ENCODE measurements at regions not wholly inside any gene's neighbourhood (a gene's known extent, or its start where the extent isn't known, plus 50 kb on each side); places are given as distances from the start of the nearest gene placed in this dataset.

- no peak for TF ChIP-seq CTCF (IDR thresholded peaks at IDR 0.05; ENCODE audit: extremely low read depth, low read depth, low read length)
- H3K4me1 ChIP-seq (ENCODE audit: insufficient read depth, low read length), result no peaks in the 10 kb centered on the region
- H3K79me2 ChIP-seq (ENCODE audit: insufficient read depth, low read length), result no peaks in the 10 kb centered on the region
- H4K20me1 ChIP-seq (ENCODE audit: insufficient read depth, low read length), result no peaks in the 10 kb centered on the region
- H3K4me3 ChIP-seq (ENCODE audit: insufficient read depth, low read length), result no peak overlapping the region
- H3K27me3 ChIP-seq (ENCODE audit: insufficient read depth, low read length), result no peaks in the 10 kb centered on the region
- no peaks in the 10 kb centered on the region for H3K9me3 ChIP-seq (ENCODE audit: low read depth, low read length)
- H3K36me3 ChIP-seq (ENCODE audit: insufficient read depth, low read length), result no peaks in the 10 kb centered on the region
- no peak for DNase-seq (ENCODE audit: insufficient read length, low spot score, missing footprints)
- H3K27ac ChIP-seq (ENCODE audit: low read depth, low read length), result no peak overlapping the region
- peak overlapping the region; percentile 8 for H3K4me2 ChIP-seq (ENCODE audit: insufficient read depth, low read length)
- H2AFZ ChIP-seq (ENCODE audit: low read length), result no peak overlapping the region
Measured at GRCh38 chr4:121243485-121243884, 79.4 kb upstream of the TNIP3 start.

GRCh38 chr4:121242188-121242750 is 78.1 kb upstream of the TNIP3 start:
- H3K4me3 ChIP-seq (ENCODE audit: insufficient read depth, low read length), result no peak overlapping the region
- no peaks in the 10 kb centered on the region for H3K27me3 ChIP-seq (ENCODE audit: insufficient read depth, low read length)
- H3K27ac ChIP-seq (ENCODE audit: low read depth, low read length), result no peak overlapping the region
- H4K20me1 ChIP-seq (ENCODE audit: insufficient read depth, low read length), result no peaks in the 10 kb centered on the region
- no peak overlapping the region for H3K4me2 ChIP-seq (ENCODE audit: insufficient read depth, low read length)
- H3K79me2 ChIP-seq (ENCODE audit: insufficient read depth, low read length), result no peaks in the 10 kb centered on the region
- no peak overlapping the region for H2AFZ ChIP-seq (ENCODE audit: low read length)
- peak; percentile 62 for DNase-seq (ENCODE audit: insufficient read length, low spot score, missing footprints)
- H3K36me3 ChIP-seq (ENCODE audit: insufficient read depth, low read length), result no peaks in the 10 kb centered on the region
- no peaks in the 10 kb centered on the region for H3K9me3 ChIP-seq (ENCODE audit: low read depth, low read length)
- TF ChIP-seq CTCF (IDR thresholded peaks at IDR 0.05; ENCODE audit: extremely low read depth, low read depth, low read length), result no peak
- no peaks in the 10 kb centered on the region for H3K4me1 ChIP-seq (ENCODE audit: insufficient read depth, low read length)

- no peaks in the 10 kb centered on the region for H3K36me3 ChIP-seq (ENCODE audit: insufficient read depth, low read length)
- DNase-seq (ENCODE audit: insufficient read length, low spot score, missing footprints), result no peak
- TF ChIP-seq CTCF (IDR thresholded peaks at IDR 0.05; ENCODE audit: extremely low read depth, low read depth, low read length), result no peak
Measured at GRCh38 chr4:121239951-121240350, 75.8 kb upstream of the TNIP3 start.

GRCh38 chr4:121238461-121238860 is 74.3 kb upstream of the TNIP3 start:
- H3K4me1 ChIP-seq (ENCODE audit: insufficient read depth, low read length), result no peaks in the 10 kb centered on the region
- no peak overlapping the region for H2AFZ ChIP-seq (ENCODE audit: low read length)
- H3K36me3 ChIP-seq (ENCODE audit: insufficient read depth, low read length), result no peaks in the 10 kb centered on the region
- no peak for DNase-seq (ENCODE audit: insufficient read length, low spot score, missing footprints)
- H3K79me2 ChIP-seq (ENCODE audit: insufficient read depth, low read length), result no peaks in the 10 kb centered on the region
- H3K9me3 ChIP-seq (ENCODE audit: low read depth, low read length), result no peaks in the 10 kb centered on the region
- no peak overlapping the region for H3K4me3 ChIP-seq (ENCODE audit: insufficient read depth, low read length)
- no peak overlapping the region for H3K4me2 ChIP-seq (ENCODE audit: insufficient read depth, low read length)
- H3K27me3 ChIP-seq (ENCODE audit: insufficient read depth, low read length), result no peaks in the 10 kb centered on the region
- no peak for TF ChIP-seq CTCF (IDR thresholded peaks at IDR 0.05; ENCODE audit: extremely low read depth, low read depth, low read length)
- no peak overlapping the region for H3K27ac ChIP-seq (ENCODE audit: low read depth, low read length)
- H4K20me1 ChIP-seq (ENCODE audit: insufficient read depth, low read length), result no peaks in the 10 kb centered on the region

More at GRCh38 chr4:121239951-121240350, 75.8 kb upstream of the TNIP3 start:
- Histone ChIP-seq H3K9me3 (ENCODE audit: low read depth, low read length) (no peaks in the 10 kb centered on the region), H4K20me1 (ENCODE audit: insufficient read depth, low read length) (no peaks in the 10 kb centered on the region), H3K27ac (ENCODE audit: low read depth, low read length) (no peak overlapping the region), H3K4me2 (ENCODE audit: insufficient read depth, low read length) (no peak overlapping the region), H3K4me3 (ENCODE audit: insufficient read depth, low read length) (no peak overlapping the region), H3K27me3 (ENCODE audit: insufficient read depth, low read length) (no peaks in the 10 kb centered on the region), H2AFZ (ENCODE audit: low read length) (no peak overlapping the region), H3K79me2 (ENCODE audit: insufficient read depth, low read length) (no peaks in the 10 kb centered on the region), H3K4me1 (ENCODE audit: insufficient read depth, low read length) (no peaks in the 10 kb centered on the region)
